Thoracic aorta (tissue), 2 donors: ENCODE measurements at regions not wholly inside any gene's neighbourhood (a gene's known extent, or its start where the extent isn't known, plus 50 kb on each side); places are given as distances from the start of the nearest gene placed in this dataset.

ENCODE experiments used
- ATAC-seq: fragments of 150-250 bp; one replicate; pipeline ENCODE4 v1.8.0; 2017; ENCODE audit warnings: low read depth; ENCODE audit not compliant: insufficient number of reproducible peaks, low FRiP score
- DNase-seq: peaks from one replicate; pipeline ENCODE4 v3.0.0-alpha.2; 2020; ENCODE audit warnings: low spot score
- H3K27ac ChIP-seq, 2 donors: fragments of 200-600 bp; sonication (generic); 1 replicate in 1 of 2; 2 replicates in 1 of 2; pipeline ENCODE4 v1.5.1; 2016; ENCODE audit warnings: mild to moderate bottlenecking in 2 of 2, moderate library complexity in 2 of 2
- H3K27me3 ChIP-seq: fragments of 200-600 bp; sonication (generic); replicated peaks from 2 replicates; pipeline ENCODE4 v1.6.0; 2016; ENCODE audit warnings: mild to moderate bottlenecking; ENCODE audit not compliant: insufficient read depth
- H3K36me3 ChIP-seq: fragments of 200-600 bp; sonication (generic); one replicate; pipeline ENCODE4 v1.5.1; 2016
- H3K4me1 ChIP-seq, 2 donors: fragments of 200-600 bp; sonication (generic); 1 replicate in 1 of 2; 2 replicates in 1 of 2; pipeline versions ENCODE4 v1.5.1 to v1.6.0; 2016; ENCODE audit warnings: low read depth in 2 of 2, mild to moderate bottlenecking in 1 of 2; ENCODE audit not compliant: control insufficient read depth in 1 of 2
- H3K4me3 ChIP-seq: fragments of 200-600 bp; sonication (generic); 2 replicates; pipeline ENCODE4 v1.5.1; 2016; ENCODE audit warnings: mild to moderate bottlenecking
- H3K9me3 ChIP-seq: fragments of 200-600 bp; sonication (generic); 2 replicates; pipeline ENCODE4 v1.5.1; 2016
- TF ChIP-seq, protein P1 (sequence below): fragments of 200-600 bp; sonication (generic); IDR thresholded peaks from one replicate; pipeline ENCODE4 v1.5.1; 2019; ENCODE audit warnings: antibody characterized with exemption

DNA sequence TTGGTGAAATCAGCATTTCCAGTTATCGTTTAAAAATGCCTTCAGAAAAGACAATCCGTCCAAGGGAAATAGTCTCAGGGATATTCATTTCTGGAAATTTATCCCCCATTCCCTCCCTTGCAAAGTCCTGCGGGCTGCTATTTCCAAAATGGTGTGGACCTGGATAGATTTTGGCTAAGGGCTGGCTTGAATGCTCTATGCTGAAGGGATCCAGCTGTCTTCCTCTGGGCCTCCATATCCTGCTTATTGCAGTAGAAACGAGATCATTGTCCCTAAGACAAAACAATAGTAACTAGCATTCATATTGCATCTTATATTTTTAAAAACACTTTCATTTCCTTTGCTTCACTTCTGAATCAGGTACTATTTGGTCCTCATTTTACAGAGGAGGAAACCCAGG lies 129.9 kb downstream of the ANKRD60 start:
- Histone ChIP-seq H3K36me3 (no peaks in the 10 kb centered on the region), H3K4me3 (no peak overlapping the region), H3K4me1 (no peaks in the 10 kb centered on the region), H3K27me3 (no peaks in the 10 kb centered on the region), H3K9me3 (no peaks in the 10 kb centered on the region), H3K27ac (no peak overlapping the region)
- ATAC-seq (no peak), DNase-seq (no peak)
- TF ChIP-seq, protein P1, sequence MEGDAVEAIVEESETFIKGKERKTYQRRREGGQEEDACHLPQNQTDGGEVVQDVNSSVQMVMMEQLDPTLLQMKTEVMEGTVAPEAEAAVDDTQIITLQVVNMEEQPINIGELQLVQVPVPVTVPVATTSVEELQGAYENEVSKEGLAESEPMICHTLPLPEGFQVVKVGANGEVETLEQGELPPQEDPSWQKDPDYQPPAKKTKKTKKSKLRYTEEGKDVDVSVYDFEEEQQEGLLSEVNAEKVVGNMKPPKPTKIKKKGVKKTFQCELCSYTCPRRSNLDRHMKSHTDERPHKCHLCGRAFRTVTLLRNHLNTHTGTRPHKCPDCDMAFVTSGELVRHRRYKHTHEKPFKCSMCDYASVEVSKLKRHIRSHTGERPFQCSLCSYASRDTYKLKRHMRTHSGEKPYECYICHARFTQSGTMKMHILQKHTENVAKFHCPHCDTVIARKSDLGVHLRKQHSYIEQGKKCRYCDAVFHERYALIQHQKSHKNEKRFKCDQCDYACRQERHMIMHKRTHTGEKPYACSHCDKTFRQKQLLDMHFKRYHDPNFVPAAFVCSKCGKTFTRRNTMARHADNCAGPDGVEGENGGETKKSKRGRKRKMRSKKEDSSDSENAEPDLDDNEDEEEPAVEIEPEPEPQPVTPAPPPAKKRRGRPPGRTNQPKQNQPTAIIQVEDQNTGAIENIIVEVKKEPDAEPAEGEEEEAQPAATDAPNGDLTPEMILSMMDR = no peak

DNA sequence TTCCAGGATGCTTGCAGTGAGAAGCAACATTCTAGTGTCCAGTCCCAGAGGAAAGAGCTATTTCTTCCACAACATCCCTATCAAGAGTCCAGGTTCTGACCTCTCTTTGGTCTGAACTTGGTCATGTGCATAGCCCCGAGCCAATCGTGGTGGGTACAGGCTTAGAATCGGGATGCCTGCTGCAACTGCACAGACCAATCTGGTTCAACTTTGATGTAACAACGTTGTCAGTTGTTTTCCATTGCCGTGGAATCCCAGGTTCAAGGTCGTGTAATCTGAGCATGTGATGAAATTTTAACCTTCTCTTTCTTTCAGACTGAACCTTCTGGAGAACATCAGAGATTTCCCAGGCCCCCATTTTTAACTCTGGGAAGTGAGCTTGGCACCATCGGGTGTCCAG lies 130.5 kb downstream of the ANKRD60 start:
- TF ChIP-seq, protein P1 = no peak
- Histone ChIP-seq H3K27me3 (no peaks in the 10 kb centered on the region), H3K36me3 (no peaks in the 10 kb centered on the region), H3K4me1 (no peaks in the 10 kb centered on the region), H3K27ac (no peak overlapping the region), H3K9me3 (no peaks in the 10 kb centered on the region), H3K4me3 (no peak overlapping the region)
- ATAC-seq (no peak), DNase-seq (no peak)

DNA sequence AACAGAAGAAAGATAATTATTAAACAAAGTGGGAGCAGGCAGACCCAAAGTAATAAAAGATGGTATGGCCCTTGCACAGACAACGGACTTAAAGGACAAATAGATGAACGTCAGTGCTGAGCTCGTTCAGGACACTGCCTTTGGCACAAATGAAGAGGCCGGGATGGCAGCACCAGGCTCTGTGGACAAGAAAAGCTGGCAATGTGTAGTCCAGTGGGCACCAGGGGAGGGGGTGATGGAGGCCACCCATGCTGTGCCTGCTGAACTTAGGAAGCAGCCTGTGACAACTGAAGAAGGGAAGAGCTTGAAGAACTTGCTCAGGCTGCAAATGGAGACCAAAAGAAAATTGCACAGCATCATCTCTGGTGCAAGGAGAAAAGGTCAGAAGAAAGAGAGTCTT lies 131.0 kb downstream of the ANKRD60 start:
- no peaks in the 10 kb centered on the region for H3K36me3 ChIP-seq
- TF ChIP-seq, protein P1 = no peak
- DNase-seq = no peak
- no peak overlapping the region for H3K27ac ChIP-seq
- no peak for ATAC-seq
- H3K4me1 ChIP-seq = no peaks in the 10 kb centered on the region
- no peaks in the 10 kb centered on the region for H3K27me3 ChIP-seq
- H3K4me3 ChIP-seq = no peak overlapping the region
- H3K9me3 ChIP-seq = no peaks in the 10 kb centered on the region

DNA sequence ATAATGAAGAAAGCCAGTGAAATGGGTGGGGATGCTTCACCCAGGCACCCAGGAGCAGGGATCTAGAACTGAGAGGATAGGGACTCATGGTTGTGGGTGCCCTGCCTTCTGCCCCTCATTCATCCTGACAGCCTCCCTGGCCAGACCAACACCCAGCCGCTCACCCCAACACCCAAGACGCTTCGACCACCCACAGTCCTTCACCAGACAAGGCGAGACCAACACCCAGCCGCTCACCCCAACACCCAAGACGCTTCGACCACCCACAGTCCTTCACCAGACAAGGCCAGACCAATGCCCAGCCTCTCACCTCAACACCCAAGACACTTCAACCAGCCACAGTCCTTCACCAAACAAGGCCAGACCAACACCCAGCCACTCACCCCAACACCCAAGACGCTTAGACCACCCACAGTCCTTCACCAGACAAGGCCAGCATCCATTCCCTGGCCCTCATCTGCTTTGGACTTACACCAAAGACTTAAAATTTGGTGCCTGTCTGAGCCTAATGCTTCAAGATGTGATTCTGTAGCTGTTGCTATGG lies 131.5 kb downstream of the ANKRD60 start:
- no peaks in the 10 kb centered on the region for H3K9me3 ChIP-seq
- no peak for DNase-seq

DNA sequence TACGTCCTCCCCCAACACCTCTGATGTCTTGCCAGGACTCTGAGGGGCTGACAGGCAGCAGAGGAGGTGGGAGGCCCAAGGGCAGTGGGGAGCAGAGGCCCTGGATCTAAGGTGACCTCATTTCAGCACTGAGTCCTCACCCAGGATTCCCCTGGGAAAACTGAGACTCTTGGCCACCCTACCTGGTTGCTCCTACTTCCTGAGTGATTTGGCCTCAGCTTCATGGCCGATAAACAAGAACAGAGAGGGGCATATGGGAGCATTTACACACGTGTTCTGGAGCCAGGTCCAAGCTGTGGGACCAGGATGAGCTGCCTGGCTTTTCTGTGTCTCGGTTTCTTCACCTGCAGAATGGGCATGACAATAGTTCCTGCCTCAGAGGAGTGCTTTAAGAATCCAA lies 133.8 kb downstream of the ANKRD60 start:
- Histone ChIP-seq H3K9me3 (no peaks in the 10 kb centered on the region), H3K4me3 (no peak overlapping the region), H3K27me3 (no peaks in the 10 kb centered on the region), H3K27ac (no peak overlapping the region), H3K36me3 (no peaks in the 10 kb centered on the region), H3K4me1 (no peaks in the 10 kb centered on the region)
- DNase-seq (no peak), ATAC-seq (no peak)
- TF ChIP-seq, protein P1 = no peak

More for the DNA sequence above, 131.5 kb downstream of the ANKRD60 start:
- no peak overlapping the region for H3K4me3 ChIP-seq
- H3K27ac ChIP-seq = no peak overlapping the region
- ATAC-seq = no peak
- TF ChIP-seq, protein P1 = no peak
- no peaks in the 10 kb centered on the region for H3K27me3 ChIP-seq
- H3K4me1 ChIP-seq = no peaks in the 10 kb centered on the region
- H3K36me3 ChIP-seq = no peaks in the 10 kb centered on the region
